ENCODE measurements at regions not wholly inside any gene's neighbourhood (a gene's known extent, or its start where the extent isn't known, plus 50 kb on each side); places are given as distances from the start of the nearest gene placed in this dataset.

- no peak for TF ChIP-seq CTCF (IDR thresholded peaks at IDR 0.05)
- TF ChIP-seq POLR2A (IDR thresholded peaks at IDR 0.05), result no peak
- no peak for TF ChIP-seq EP300 (IDR thresholded peaks at IDR 0.05)
Observed at GRCh38 chr2:157172866-157173578, 84.5 kb upstream of the GALNT5 start.

Measured in tibial nerve (tissue), 4 donors.